ENCODE measurements at regions not wholly inside any gene's neighbourhood (a gene's known extent, or its start where the extent isn't known, plus 50 kb on each side); places are given as distances from the start of the nearest gene placed in this dataset.

DNA sequence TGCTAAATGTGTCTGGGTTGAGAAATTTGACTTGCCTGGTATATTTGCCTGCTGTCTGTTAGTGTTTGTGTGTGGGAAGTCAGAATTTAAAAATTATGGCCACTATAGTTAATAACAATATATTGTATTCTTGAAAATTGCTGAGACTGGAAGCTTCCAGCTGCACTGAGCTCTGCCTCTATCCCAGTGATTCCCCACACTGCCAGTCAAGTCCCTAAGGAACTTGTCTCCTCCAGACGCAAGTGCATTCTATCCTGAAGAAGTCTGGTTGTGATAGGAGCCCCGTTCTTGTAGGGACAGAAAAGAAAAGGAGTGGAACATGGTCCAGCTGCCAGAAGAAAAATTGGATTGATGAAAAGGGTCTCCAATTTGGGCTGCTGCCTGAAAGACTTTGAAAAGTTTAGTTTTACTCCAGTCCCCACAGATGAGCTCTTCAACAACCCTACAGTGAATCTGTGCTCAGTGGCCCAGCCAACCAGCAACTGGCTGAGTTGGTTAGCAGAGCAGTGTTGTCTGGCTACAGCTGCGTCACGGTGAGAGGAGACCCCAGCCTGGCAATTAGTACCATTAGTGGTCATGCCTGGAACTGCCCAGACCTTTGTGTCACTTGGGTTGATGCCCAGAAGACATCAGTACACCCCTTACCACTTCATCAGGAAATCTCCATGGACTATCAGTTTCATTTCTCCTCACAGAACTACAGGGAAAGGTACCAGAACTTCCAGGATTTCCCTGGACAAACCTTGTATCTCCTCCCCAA, 183.1 kb upstream of the MCHR2 start:
- no peak for DNase-seq

DNA sequence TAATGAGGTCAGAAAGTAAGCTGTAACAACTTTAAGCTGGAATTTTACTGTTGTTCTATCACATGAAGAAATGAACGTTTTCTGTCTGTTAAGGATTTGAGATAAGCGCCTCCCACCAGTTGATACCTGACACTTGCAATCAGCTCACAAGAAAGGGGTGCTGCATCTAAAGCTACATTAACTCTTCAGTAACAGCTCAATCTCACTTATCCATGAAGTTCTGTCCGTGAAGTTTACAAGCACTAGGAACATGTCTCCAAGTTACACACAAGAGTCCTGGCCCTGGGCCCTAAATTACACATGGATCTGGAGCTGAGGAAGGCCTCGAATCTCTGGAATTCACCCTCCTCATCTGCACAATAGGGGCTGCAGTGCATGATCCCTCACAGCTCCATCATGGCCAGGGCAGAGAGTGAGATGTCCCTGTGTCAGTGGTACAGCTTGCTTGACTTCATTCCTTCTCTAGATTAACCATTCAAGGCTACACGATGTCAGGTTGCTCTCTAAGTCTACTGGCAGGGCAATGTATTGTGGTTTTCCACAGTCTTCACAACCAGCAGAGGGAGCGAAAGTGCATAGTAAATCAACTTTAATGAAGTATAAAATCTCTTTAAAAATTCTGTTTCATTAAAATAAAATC, 182.4 kb upstream of the MCHR2 start:
- no peak for DNase-seq

DNA sequence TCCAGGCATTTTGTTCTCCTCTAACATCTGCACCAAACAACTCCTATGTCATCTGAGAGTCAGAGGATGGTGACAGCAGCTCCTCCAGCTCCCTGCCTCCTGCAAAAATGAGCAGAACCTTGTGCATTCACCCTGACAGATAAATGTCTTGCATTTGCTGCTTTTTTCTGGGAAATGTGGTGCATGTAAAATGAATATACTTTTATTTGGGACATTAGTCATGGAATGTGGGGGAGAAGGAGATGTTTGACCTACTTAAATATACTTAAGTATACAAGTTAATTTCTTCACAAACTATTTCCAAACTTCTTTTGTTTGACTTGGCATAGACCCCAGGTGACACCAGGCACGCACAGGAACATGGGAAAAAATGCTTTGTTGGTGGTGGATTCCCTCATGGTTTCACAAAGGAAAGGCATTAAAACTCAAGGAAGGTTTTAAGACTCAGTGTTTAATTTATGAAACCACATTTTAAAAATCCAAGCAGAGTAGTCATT, 181.8 kb upstream of the MCHR2 start:
- DNase-seq, result no peak

DNA sequence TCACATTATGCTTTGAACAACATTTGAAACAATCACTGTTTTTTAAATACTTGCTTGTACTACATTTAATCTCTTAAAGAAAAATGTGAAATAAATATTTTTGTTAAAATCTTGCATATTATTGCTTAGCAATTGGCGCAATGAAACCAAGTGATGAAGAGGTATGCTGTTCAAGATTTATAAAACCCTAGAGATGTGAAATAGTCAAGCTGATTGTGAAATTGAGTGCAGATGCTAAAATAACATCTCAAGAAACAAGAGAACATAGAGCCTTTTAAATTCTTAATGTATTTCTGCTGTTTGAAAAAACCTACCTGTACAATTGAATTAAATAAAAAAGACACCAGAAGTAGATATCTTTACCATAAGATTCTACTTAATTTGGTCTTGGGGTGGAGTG, 179.2 kb upstream of the MCHR2 start:
- no peak for DNase-seq

DNA sequence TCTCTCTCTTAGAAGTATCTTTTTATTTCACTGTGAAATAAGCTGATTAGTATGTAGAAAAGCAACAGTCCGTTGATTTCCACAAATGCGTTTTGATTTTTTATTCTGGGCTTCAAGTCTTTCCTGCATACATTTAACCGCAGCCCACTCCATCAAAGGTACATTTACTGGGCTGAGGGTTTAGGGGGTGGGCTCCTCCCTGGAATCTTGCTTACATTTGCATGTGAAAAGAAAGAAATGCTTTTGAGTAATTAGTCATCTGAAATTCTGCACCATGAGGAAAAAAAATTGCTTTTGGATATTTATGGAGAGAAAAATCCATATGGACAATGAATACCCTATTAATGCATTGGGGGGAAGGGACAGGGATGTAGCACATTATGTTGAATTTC, 178.3 kb upstream of the MCHR2 start:
- DNase-seq, result no peak

DNA sequence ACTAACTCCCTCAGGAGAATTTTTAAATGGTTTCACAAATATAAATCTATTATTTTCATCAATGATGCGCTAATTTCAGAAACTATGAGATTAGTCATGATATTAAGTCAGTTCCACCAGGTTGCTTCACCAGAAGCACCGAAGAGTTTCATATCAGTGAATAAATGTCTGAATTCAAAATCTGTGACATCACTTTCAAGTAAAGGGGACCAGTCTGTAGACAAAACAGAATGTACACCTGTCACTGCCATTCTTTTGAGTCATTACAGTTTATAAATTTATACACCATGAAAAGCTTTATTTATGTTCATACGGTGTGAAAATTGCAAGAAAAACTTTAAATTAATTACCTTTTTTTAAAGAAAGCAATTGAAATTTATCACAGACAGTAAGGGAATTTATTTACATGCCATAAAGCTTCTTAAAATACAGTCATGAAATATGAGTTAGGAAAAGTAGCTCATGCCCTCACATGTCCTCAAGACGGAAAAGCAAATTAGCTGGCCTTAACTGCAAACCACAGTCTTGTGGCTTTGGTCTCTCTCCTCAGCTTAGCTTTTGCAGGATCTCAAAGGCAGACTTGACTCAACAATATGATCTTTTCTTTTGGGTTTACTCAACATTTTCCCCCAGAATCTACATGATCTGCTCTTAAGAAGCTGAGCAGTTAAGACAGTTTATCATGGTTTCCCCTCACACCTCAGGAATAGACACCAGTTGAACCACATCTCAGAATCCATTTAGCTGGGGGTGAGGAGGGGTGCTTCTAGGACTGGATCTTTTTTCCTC, 177.7 kb upstream of the MCHR2 start:
- DNase-seq, result no peak

DNA sequence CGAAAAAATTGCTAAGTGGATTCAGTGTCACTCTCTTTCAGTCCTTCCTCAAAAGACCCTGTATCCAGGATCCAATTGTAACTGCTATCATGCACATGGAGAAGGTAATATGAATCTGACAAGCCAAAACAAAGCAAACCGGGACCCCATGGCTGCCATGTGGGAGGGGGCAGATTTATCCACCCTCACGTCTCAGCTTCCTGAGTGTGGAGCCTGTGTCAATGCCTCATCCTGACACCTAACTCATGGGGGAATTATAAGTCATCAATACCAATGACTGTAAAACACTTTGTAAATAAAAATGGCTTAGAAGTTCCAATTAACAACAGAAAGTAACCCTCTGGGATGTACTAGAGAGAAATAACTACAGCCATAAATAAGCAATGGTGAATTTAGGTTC, 174.1 kb upstream of the MCHR2 start:
- no peak for DNase-seq

DNA sequence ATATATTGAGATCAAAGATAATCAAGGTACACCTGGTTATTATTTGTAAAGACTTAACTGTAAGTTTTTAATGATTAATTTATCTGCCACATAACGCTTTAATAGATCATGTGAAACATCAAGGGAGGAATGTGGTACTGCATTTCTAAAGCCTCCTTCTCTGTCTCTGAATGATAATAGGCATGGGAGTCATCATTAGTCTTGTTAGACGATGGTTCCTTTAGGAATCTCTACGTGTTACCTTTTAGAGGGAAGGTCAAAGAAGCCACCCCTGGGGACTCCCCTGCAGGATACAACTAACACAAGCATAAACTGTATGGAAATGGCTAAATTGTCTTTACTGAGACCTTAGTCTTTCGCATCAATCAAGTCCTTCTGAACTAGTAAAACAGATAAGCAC, 173.6 kb upstream of the MCHR2 start:
- no peak for DNase-seq

DNA sequence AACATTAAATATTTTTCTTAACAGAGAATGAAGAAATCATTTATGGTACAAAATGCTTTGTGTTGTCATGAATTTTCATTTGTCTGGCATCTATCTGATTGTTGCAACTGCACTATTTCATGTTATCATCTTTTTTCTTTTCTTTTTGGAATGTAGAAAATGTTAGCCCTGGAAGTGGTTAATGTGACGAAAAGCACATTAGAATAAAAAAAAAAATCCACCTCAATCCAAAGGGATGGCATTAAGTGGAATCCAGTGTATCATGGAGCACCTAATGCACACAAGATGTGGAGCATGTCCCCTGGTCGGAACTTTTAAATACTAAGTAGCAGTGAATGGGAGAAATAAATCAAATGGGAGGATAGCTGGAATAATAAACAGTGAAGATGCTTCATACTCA, 172.9 kb upstream of the MCHR2 start:
- DNase-seq, result no peak

DNA sequence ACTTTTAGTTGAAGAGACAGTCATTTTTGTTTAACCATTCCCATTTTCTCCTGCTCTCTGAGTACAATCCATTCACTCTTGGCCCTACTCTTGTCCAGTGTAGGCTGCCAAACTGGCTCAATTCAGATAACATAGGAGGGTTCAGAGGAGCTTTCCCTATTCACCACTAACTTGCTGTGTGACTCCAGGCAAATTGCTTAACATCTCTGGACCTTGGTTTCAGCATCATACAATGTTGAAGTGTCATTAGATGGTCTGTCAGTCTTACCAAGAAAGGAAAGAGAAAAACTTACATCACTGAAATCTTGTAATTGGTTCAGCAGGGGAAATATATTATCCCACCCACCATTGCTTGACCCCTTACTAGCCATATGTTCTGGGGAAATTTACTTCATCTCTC, 171.4 kb upstream of the MCHR2 start:
- no peak for DNase-seq

DNA sequence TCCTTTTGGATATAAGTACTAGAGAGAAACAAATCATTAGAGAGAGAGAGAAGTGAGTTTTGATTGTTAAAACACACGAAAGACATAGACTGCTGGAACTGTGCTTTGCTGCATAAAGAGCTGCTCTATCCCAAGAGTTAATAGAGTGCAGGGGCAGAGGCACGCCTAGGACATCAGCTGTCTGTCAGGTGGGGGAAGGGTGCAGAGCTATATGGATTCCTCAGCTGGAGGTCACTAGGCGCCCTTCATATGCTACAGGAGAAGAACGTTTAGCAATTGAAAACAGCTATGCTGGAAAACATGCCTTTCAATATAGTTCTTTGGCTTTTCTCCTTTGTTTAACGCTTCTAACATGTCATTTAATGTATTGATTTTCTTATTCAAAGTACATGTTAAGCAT, 169.0 kb upstream of the MCHR2 start:
- DNase-seq, result no peak

DNA sequence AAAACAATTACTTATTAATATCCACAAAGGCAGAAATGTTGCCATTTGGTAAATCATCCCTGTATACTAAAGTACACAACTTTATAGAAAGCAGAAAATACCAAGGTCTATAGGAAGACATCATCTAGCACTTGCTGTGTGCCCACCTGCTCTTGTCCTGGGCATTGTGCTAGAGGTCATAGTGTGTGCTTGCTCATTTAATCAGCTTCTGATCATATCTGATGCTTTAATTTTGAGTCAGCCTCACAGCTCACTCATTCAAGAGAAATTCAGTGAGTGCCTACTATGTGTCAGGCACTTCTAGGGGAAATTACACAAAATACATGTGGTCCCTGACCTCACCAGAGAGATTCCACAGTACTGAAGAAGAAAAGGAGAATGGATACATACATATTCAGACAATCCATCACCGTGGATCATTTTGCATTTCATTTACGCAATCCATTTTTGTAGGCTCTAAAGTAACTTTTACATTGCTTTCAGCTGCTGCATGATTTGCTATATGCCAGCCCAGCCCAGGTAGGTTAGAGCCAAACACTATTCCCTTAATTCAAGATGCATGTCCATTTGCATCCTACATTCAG, 167.9 kb upstream of the MCHR2 start:
- no peak for DNase-seq

DNA sequence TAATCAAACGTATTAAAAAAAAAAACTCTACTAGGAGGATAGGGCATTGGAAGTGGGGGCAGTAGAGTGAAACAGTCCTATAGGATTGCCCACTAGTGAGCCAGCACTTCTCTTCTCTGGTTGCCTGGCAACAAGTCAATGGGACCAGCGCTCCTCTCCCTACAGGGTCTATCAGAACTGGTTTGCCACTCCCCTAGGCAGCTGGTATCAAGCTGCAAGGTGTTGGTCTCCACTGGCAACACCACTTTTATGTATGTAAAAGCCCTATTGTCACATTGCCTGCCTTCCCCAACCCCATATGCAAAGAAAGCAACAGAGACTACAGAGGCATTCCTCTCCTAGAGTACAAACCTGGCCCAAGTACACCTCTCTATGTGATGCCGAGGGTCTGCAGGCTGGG, 166.9 kb upstream of the MCHR2 start:
- no peak for DNase-seq

DNA sequence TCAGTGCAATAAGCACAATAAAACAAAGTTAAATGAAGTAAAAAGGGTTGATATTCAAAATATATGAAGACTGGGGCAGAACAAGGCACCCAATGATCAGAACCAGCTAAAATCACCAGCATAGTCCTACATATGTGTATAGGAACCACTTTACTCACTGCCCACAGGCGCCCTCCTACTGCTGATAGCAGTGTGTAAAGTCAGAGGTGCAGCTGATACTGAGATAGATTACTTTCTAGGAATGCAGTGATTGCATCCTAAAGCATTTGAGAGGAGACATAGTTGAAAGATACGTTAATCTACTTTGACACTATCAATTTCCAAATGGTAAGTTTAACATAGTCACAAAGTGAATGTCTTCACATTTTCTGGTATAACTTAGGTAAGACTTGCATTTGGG, 161.1 kb upstream of the MCHR2 start:
- no peak for DNase-seq

DNA sequence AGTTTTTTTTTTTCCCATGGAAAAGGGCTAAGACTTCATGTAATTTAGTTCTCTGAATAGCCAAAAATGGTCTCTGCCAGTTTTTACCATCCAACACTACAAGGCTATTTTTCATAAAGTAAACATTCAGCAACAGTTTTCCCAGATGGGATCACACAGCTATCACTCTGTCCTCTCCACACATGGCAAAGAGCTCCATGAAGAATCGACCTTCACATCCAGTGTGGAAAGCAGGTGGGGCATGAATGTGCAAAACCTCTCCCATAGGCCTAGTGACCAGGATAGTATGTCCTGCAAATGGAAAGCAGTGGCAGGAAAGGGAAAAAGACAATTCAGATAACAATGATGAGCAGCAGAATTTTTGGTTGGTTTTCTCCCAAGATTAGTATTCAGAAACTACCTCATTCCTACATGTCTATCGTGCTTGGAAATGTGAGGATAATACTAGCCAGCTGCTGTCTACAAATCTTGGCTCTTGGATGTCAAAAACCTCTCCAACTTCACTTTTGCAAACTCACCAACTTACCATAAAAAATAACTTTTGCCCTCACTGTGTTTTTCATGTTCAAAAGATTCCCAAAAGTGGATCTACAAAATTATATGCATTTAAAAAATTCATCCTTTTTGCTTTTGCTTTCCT, 159.7 kb upstream of the MCHR2 start:
- DNase-seq, result no peak

DNA sequence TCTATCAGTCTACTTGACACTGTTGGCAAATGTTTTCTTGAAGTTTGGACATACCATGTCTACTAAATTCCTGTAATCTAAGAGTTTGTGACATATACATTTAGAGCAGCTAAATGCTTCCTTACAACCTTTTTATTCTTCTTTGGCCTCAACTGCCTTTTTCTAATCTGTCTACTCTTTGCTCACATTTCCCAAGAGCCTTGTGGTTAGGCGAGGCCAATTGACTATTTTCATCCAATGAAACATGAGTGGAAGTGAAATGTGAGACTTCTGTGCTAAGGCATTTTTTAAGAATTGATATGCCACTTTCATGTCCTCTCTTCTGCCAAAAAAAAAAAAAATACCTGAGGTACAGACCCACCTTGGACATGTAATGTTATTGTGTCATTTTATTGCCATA, 158.2 kb upstream of the MCHR2 start:
- DNase-seq, result no peak

DNA sequence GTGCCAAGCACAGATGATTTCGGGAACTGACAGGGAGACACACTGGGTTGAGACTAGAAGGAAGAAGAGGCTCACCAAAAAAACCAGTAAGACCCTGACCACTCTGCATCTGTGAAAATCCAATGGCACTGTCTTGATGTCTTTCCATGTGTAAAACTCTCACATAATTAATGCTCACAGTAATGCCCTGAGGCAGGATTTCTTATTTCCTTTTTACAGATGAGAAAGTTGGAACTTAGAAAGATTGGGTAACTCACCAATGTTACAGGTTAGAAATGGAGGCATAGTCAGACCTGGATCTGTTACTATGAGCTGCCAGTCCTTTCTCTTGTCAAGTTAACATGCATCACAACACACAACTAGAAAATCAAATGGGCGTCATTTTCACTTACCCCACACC, 151.0 kb upstream of the MCHR2 start:
- DNase-seq, result no peak

DNA sequence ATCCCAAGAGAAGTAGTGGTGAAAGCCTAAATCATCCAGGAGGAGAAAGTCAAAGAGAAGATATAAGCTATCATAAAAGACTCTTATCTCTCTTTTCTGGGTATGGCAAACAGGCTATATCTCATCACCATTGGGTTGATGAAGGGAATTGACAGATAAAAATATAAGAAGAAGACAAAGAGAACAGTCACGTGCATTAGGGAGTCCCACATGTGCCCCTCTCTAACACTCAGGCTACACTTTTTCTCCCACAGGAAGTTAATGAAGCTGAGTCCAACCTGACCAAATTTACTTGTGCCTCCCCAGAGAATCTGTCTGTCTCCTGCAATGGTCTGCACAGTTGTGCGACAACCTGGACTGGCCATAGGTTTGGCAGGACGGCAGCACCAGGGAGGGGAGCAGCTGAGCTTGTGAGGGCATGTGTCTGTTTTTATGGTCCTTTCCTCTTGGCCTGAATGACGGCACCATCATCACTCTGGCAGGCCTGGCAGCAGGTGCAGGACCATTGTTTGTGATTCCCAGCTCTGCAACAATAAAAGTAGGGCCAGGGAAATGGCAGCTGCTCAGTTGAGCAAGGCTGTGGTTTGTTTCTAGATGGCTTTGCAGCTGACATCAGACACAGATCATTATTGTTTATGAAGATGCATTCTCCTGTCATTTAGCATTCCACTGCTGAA, 144.5 kb upstream of the MCHR2 start:
- DNase-seq, result no peak

DNA sequence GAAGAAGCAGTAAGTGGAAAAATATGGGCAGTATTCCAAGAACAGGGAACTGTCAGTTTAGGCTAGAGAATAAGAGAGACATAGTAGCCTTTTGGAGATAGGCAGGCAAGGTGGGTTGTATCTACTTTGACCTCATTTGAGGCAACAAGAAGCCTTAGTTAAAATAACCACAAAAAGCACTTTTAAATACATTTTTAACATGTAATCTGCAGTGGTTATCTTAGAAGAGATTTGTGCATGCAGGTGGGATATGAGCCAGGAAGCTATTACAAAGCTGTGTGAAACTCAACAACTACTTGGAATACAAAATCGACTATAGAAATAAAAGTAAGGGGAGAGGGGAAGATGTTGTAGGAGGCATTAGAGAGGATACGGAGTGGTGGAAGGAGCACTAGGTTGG, 143.7 kb upstream of the MCHR2 start:
- DNase-seq, result no peak

DNA sequence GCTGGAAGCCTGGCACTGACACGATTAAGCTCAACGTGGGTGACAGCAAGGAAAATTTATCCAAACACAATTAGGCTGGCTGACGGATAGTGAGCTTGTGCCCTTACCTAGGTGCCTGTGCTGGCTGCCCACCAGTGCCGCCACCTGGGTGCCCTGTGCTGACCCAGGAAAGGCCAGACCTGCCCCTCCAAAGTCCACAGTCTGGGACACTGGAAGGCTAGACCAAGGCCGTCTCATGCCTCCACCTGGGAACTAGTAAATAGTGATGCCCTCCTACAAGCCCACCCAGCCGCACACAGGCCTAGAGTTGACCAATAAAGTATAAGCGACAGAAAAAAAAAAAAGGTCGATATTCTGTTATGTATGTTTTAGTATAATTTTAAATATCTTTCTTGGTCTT, 142.6 kb upstream of the MCHR2 start:
- no peak for DNase-seq

DNA sequence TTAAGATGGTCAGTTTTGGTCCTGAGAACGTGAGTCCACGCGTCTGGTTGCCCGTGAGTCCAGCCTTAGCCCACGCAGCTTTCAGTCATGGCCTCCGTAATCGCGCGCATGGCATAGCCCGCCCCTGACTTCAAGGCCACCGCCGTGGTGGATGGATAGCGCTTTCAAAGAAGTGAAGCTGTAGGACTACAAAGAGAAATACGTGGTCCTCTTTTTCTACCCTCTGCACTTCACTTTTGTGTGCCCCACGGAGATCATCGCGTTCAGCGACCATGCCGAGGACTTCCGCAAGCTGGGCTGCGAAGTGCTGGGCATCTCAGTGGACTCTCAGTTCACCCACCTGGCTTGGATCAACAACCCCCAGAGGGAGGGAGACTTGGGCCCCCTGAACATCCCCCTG, 142.0 kb upstream of the MCHR2 start:
- DNase-seq, result no peak

DNA sequence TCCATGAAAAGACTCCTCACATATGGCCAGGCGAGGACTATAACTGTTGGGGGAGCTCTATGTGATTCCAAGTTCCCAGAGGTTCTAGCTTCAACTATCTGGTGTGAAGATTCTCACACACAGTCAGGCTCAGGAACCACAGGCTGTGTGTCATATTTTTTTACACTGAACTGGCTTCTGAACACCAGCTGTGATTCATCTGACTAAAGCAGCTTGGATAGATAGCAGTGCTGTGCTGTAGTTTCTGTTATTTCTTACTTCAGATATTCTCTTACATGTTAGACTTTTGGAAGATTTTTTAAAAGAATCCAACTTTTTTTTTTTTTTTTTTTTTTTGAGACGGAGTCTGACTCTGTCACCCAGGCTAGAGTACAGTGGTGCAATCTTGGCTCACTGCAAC, 140.7 kb upstream of the MCHR2 start:
- no peak for DNase-seq

DNA sequence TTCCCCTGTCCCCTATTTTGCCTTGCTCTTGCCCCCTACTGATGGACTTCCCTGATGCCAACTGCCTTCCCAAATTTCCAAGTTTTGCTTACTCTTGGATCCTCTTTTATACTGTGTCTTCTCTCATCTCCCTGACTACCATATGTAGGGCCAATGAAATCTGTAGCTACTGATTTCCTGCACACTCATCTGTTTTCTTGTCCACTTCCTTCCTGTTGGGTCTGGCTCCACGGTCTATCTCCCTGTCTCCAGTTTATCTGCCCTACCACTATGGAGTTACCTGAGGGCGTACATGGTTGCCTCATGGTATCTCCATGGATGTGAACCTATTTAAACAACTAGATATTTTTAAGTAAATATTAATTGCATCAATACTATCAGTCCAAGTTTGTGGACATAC, 140.3 kb upstream of the MCHR2 start:
- DNase-seq, result no peak
